ENCODE measurements at regions not wholly inside any gene's neighbourhood (a gene's known extent, or its start where the extent isn't known, plus 50 kb on each side); places are given as distances from the start of the nearest gene placed in this dataset.

DNA sequence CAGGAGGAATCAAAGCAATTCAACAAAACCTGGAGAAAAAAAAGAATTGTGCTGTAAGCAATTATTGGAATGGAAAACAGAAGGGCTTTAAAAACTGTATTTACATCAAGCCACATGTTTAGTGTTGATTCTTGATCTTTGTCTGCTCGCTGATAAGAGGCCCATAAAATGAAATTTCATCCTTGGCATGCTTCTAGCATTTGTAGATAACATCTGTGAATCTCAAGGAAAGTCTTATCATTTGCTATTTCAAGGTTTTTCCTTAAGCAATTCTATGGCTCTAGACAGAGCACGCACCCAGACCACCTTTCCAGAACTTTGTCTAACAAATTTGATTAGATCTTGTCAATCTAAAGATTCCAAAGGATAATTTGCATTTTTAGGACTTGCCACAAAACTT lies 181.0 kb upstream of the FGGY start:
- no peak for DNase-seq (ENCODE audit: low read depth)
- H3K4me3 ChIP-seq (ENCODE audit: low read length), result no peak overlapping the region
- TF ChIP-seq, protein P1, sequence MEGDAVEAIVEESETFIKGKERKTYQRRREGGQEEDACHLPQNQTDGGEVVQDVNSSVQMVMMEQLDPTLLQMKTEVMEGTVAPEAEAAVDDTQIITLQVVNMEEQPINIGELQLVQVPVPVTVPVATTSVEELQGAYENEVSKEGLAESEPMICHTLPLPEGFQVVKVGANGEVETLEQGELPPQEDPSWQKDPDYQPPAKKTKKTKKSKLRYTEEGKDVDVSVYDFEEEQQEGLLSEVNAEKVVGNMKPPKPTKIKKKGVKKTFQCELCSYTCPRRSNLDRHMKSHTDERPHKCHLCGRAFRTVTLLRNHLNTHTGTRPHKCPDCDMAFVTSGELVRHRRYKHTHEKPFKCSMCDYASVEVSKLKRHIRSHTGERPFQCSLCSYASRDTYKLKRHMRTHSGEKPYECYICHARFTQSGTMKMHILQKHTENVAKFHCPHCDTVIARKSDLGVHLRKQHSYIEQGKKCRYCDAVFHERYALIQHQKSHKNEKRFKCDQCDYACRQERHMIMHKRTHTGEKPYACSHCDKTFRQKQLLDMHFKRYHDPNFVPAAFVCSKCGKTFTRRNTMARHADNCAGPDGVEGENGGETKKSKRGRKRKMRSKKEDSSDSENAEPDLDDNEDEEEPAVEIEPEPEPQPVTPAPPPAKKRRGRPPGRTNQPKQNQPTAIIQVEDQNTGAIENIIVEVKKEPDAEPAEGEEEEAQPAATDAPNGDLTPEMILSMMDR (conservative IDR thresholded peaks at IDR 0.05; ENCODE audit: low read length), result no peak

DNA sequence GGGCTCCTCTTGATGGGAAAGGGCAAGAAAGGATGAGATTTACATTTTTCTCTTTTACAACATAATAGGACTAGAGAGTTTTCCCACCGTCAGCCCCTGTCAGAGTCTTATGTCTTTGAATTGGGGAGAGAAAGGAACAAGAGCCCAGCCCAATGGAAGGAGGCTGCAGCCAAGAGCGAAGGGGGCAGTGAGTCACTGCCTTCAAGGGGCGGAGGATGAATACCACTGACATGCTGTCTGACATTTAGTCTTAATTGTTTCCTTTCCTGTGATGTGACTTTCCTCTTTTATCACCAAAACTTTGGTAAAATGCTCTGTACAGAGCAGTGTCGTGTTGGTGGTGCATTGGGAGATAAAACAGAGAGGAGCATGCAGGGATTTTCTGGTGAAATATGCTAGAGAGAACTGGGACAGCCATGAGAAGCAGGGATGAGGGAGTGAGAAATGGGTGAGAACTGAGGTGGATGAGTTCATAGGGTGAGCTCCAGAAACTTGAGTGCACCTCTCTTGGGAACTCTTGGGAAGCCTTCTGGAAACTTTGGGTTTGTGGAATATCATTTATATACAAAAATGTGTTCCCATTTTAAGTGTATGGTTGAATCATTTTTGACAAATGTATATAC lies 179.9 kb upstream of the FGGY start:
- no peak overlapping the region for H3K4me3 ChIP-seq (ENCODE audit: low read length)
- DNase-seq (ENCODE audit: low read depth), result peak; percentile 53
- TF ChIP-seq, protein P1 (conservative IDR thresholded peaks at IDR 0.05; ENCODE audit: low read length), result no peak

GRCh38 chr1:59122527-59122926 lies 174.4 kb upstream of the FGGY start:
- DNase-seq (ENCODE audit: low read depth), result no peak
- H3K4me3 ChIP-seq (ENCODE audit: low read length), result no peak overlapping the region
- TF ChIP-seq, protein P1 (conservative IDR thresholded peaks at IDR 0.05; ENCODE audit: low read length), result no peak

DNA sequence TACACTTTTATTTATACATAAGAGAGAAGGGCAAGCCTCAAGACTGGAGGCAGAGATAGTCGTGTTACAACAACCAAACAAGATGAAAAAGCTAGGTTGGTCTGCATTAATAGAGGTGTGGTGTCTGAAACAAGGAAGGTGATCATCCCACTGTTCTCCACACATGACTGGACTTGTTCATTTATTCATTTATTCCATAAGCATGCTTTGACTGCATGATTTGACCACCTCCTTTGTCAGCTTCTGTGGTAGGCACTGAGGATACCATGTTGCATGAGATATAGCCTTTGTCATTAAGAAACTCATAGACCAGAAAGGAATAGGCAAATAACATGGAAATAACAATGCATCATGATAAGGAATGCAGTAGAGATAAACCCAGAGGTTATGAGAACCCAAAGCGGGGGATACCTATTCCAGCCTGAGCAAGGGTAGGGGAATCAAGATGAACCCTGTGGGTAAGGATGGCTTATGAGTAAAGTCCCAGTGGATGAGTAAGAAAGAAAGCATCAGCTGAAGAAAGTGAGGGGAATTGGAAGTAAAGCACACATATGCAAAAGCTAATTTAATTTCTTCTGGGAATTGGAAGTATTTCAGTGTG lies 173.7 kb upstream of the FGGY start:
- TF ChIP-seq, protein P1 (conservative IDR thresholded peaks at IDR 0.05; ENCODE audit: low read length), result no peak
- DNase-seq (ENCODE audit: low read depth), result no peak
- H3K4me3 ChIP-seq (ENCODE audit: low read length), result no peak overlapping the region

- no peak overlapping the region for H3K4me3 ChIP-seq (ENCODE audit: low read length)
- DNase-seq (ENCODE audit: low read depth), result peak; percentile 46
- TF ChIP-seq, protein P1 (conservative IDR thresholded peaks at IDR 0.05; ENCODE audit: low read length), result no peak
These were observed 172.7 kb upstream of the FGGY start for GRCh38 chr1:59124166-59124565.

GRCh38 chr1:59125154-59125553 lies 171.7 kb upstream of the FGGY start:
- TF ChIP-seq, protein P1 (conservative IDR thresholded peaks at IDR 0.05; ENCODE audit: low read length), result no peak
- H3K4me3 ChIP-seq (ENCODE audit: low read length), result no peak overlapping the region
- DNase-seq (ENCODE audit: low read depth), result no peak

- TF ChIP-seq, protein P1 (conservative IDR thresholded peaks at IDR 0.05; ENCODE audit: low read length), result no peak
- H3K4me3 ChIP-seq (ENCODE audit: low read length), result no peak overlapping the region
- DNase-seq (ENCODE audit: low read depth), result peak; percentile 45
These were observed 171.1 kb upstream of the FGGY start for GRCh38 chr1:59125676-59126320.

All from AG10803 (cell line).